GM08714 (cell line): ENCODE measurements at regions not wholly inside any gene's neighbourhood (a gene's known extent, or its start where the extent isn't known, plus 50 kb on each side); places are given as distances from the start of the nearest gene placed in this dataset.

ENCODE experiments used
- H3K4me3 ChIP-seq: fragments of 200-500 bp; sonication (Bioruptor generic); 2 replicates; pipeline ENCODE4 v1.5.1; 2014; ENCODE audit warnings: mild to moderate bottlenecking, low read length, inconsistent platforms
- ZNF274 ChIP-seq: IDR thresholded peaks from 2 replicates; pipeline ENCODE4 v1.6.1; 2012; ENCODE audit warnings: mild to moderate bottlenecking, low read depth, low read length

GRCh38 chr22:26883393-26883792, 226.0 kb downstream of the MIAT start:
- H3K4me3 ChIP-seq, result no peak overlapping the region
- TF ChIP-seq ZNF274, result no peak

GRCh38 chr22:26884921-26885320, 227.5 kb downstream of the MIAT start:
- H3K4me3 ChIP-seq, result no peak overlapping the region
- no peak for TF ChIP-seq ZNF274

- TF ChIP-seq ZNF274, result no peak
- no peak overlapping the region for H3K4me3 ChIP-seq
Measured at GRCh38 chr22:26885441-26886261, 228.3 kb downstream of the MIAT start.

GRCh38 chr22:26887456-26887855, 230.1 kb downstream of the MIAT start:
- TF ChIP-seq ZNF274, result no peak

GRCh38 chr22:26887916-26888315, 230.5 kb downstream of the MIAT start:
- no peak overlapping the region for H3K4me3 ChIP-seq

More at GRCh38 chr22:26887456-26887855, 230.1 kb downstream of the MIAT start:
- no peak overlapping the region for H3K4me3 ChIP-seq

GRCh38 chr22:26888887-26889286, 231.5 kb downstream of the MIAT start:
- TF ChIP-seq ZNF274, result no peak
- no peak overlapping the region for H3K4me3 ChIP-seq

More at GRCh38 chr22:26887916-26888315, 230.5 kb downstream of the MIAT start:
- TF ChIP-seq ZNF274, result no peak

GRCh38 chr22:26889802-26890201, 232.4 kb downstream of the MIAT start:
- H3K4me3 ChIP-seq, result no peak overlapping the region
- TF ChIP-seq ZNF274, result no peak

GRCh38 chr22:26890870-26891269, 233.5 kb downstream of the MIAT start:
- TF ChIP-seq ZNF274, result no peak
- H3K4me3 ChIP-seq, result no peak overlapping the region

GRCh38 chr22:26891429-26891828, 234.0 kb downstream of the MIAT start:
- TF ChIP-seq ZNF274, result no peak

GRCh38 chr22:26892166-26893041, 235.0 kb downstream of the MIAT start:
- no peak for TF ChIP-seq ZNF274

More at GRCh38 chr22:26891429-26891828, 234.0 kb downstream of the MIAT start:
- H3K4me3 ChIP-seq, result no peak overlapping the region

GRCh38 chr22:26893173-26894110, 236.1 kb downstream of the MIAT start:
- TF ChIP-seq ZNF274, result no peak
- H3K4me3 ChIP-seq, result no peak overlapping the region

More at GRCh38 chr22:26892166-26893041, 235.0 kb downstream of the MIAT start:
- H3K4me3 ChIP-seq, result no peak overlapping the region

GRCh38 chr22:26894362-26894761, 237.0 kb downstream of the MIAT start:
- TF ChIP-seq ZNF274, result no peak
- H3K4me3 ChIP-seq, result no peak overlapping the region

GRCh38 chr22:26894766-26895485, 237.5 kb downstream of the MIAT start:
- H3K4me3 ChIP-seq, result no peak overlapping the region
- no peak for TF ChIP-seq ZNF274

- TF ChIP-seq ZNF274, result no peak
- H3K4me3 ChIP-seq, result no peak overlapping the region
Measured at GRCh38 chr22:26897384-26897783, 240.0 kb downstream of the MIAT start.
